Astrocyte (in vitro differentiated cells and primary cell): ENCODE measurements at regions not wholly inside any gene's neighbourhood (a gene's known extent, or its start where the extent isn't known, plus 50 kb on each side); places are given as distances from the start of the nearest gene placed in this dataset.

Experiments
- DNase-seq: peaks from one replicate; pipeline ENCODE4 v3.0.0-alpha.2; 2010; ENCODE audit warnings: low read depth
- FAIRE-seq: peaks from 2 replicates; lab custom pipeline; 2011; peaks lifted over from hg19 to GRCh38; lab: Jason Lieb, UNC
- H2AFZ ChIP-seq: 2 replicates; pipeline ENCODE4 v1.6.0; 2012; ENCODE audit warnings: low read depth, low read length, inconsistent platforms
- H3K27ac ChIP-seq: 2 replicates; pipeline ENCODE4 v1.5.1; 2011; ENCODE audit warnings: low read depth, low read length, inconsistent platforms
- H3K27me3 ChIP-seq: 2 replicates; pipeline ENCODE4 v1.6.0; 2011; ENCODE audit warnings: low read length, inconsistent platforms; ENCODE audit not compliant: insufficient read depth
- H3K36me3 ChIP-seq: 2 replicates; pipeline ENCODE4 v1.5.1; 2011; ENCODE audit warnings: low read length, inconsistent platforms; ENCODE audit not compliant: insufficient read depth
- H3K4me1 ChIP-seq: 2 replicates; pipeline ENCODE4 v1.5.1; 2011; ENCODE audit warnings: low read length, inconsistent platforms; ENCODE audit not compliant: insufficient read depth
- H3K4me2 ChIP-seq: 2 replicates; pipeline ENCODE4 v1.6.0; 2012; ENCODE audit warnings: low read length, inconsistent platforms
- H3K4me3 ChIP-seq: 2 replicates; pipeline ENCODE4 v1.5.1; 2011; ENCODE audit warnings: low read depth, mild to moderate bottlenecking, low read length, inconsistent platforms; ENCODE audit not compliant: insufficient read depth
- H3K79me2 ChIP-seq: 2 replicates; pipeline ENCODE4 v1.6.0; 2012; ENCODE audit warnings: mild to moderate bottlenecking, low read length, inconsistent platforms; ENCODE audit not compliant: insufficient read depth
- H3K9ac ChIP-seq: 2 replicates; pipeline ENCODE4 v1.6.0; 2012; ENCODE audit warnings: mild to moderate bottlenecking, low read length, inconsistent platforms
- H3K9me3 ChIP-seq: 2 replicates; pipeline ENCODE4 v1.5.1; 2012; ENCODE audit warnings: low read depth, mild to moderate bottlenecking, low read length, inconsistent platforms; ENCODE audit not compliant: insufficient read depth
- H4K20me1 ChIP-seq: 2 replicates; pipeline ENCODE4 v1.6.0; 2012; ENCODE audit warnings: low read length, inconsistent platforms; ENCODE audit not compliant: insufficient read depth
- H3K27ac Mint-ChIP-seq: one replicate; pipeline ENCODE4 v1.8.0; 2021; ENCODE audit warnings: mild to moderate bottlenecking, mixed read lengths; ENCODE audit not compliant: unreplicated experiment
- H3K27me3 Mint-ChIP-seq: one replicate; pipeline ENCODE4 v1.8.0; 2021; ENCODE audit warnings: low read depth, mixed read lengths; ENCODE audit not compliant: unreplicated experiment
- H3K36me3 Mint-ChIP-seq: one replicate; pipeline ENCODE4 v1.8.0; 2021; ENCODE audit warnings: low read depth, mixed read lengths; ENCODE audit not compliant: unreplicated experiment
- H3K4me1 Mint-ChIP-seq: one replicate; pipeline ENCODE4 v1.8.0; 2021; ENCODE audit warnings: low read depth, mixed read lengths; ENCODE audit not compliant: unreplicated experiment
- H3K4me3 Mint-ChIP-seq: one replicate; pipeline ENCODE4 v1.8.0; 2021; ENCODE audit warnings: mild to moderate bottlenecking, moderate library complexity, mixed read lengths; ENCODE audit not compliant: unreplicated experiment
- H3K9me3 Mint-ChIP-seq: one replicate; pipeline ENCODE4 v1.8.0; 2021; ENCODE audit warnings: mild to moderate bottlenecking, mixed read lengths; ENCODE audit not compliant: unreplicated experiment
- EZH2 ChIP-seq: IDR thresholded peaks from 2 replicates; pipeline ENCODE4 v1.6.1; 2012; ENCODE audit warnings: mild to moderate bottlenecking, low read length, inconsistent platforms; ENCODE audit not compliant: insufficient read depth
- TF ChIP-seq, protein P1 (sequence below): IDR thresholded peaks from 2 replicates; pipeline ENCODE4 v1.5.1; 2011; ENCODE audit warnings: low read depth, mild to moderate bottlenecking, inconsistent platforms, low read length, moderate library complexity; ENCODE audit not compliant: insufficient read depth

- Mint-ChIP-seq H3K9me3 (peaks cover 5% of the 10 kb centered on the region), H3K4me3 (no peak overlapping the region), H3K27ac (peak overlapping the region; percentile 26), H3K27me3 (no peaks in the 10 kb centered on the region), H3K4me1 (no peaks in the 10 kb centered on the region), H3K36me3 (no peaks in the 10 kb centered on the region)
- Histone ChIP-seq H2AFZ (no peak overlapping the region), H3K27me3 (no peaks in the 10 kb centered on the region), H3K9me3 (no peaks in the 10 kb centered on the region), H3K36me3 (no peaks in the 10 kb centered on the region), H3K27ac (no peak overlapping the region), H3K4me1 (no peaks in the 10 kb centered on the region), H3K4me3 (no peak overlapping the region), H3K4me2 (no peak overlapping the region), H3K9ac (no peak overlapping the region), H3K79me2 (no peaks in the 10 kb centered on the region), H4K20me1 (no peaks in the 10 kb centered on the region)
- FAIRE-seq (no peak), DNase-seq (no peak)
- TF ChIP-seq, protein P1, sequence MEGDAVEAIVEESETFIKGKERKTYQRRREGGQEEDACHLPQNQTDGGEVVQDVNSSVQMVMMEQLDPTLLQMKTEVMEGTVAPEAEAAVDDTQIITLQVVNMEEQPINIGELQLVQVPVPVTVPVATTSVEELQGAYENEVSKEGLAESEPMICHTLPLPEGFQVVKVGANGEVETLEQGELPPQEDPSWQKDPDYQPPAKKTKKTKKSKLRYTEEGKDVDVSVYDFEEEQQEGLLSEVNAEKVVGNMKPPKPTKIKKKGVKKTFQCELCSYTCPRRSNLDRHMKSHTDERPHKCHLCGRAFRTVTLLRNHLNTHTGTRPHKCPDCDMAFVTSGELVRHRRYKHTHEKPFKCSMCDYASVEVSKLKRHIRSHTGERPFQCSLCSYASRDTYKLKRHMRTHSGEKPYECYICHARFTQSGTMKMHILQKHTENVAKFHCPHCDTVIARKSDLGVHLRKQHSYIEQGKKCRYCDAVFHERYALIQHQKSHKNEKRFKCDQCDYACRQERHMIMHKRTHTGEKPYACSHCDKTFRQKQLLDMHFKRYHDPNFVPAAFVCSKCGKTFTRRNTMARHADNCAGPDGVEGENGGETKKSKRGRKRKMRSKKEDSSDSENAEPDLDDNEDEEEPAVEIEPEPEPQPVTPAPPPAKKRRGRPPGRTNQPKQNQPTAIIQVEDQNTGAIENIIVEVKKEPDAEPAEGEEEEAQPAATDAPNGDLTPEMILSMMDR = no peak
- no peak for TF ChIP-seq EZH2
Observed at GRCh38 chr10:20685462-20685861, 211.6 kb downstream of the NEBL start.

GRCh38 chr10:20683345-20683744 is 213.8 kb downstream of the NEBL start:
- no peaks in the 10 kb centered on the region for H3K27me3 ChIP-seq
- H3K36me3 Mint-ChIP-seq = no peaks in the 10 kb centered on the region
- DNase-seq (no peak), FAIRE-seq (no peak)
- H3K9ac ChIP-seq = no peak overlapping the region
- H3K27ac Mint-ChIP-seq = no peak overlapping the region
- H3K4me3 Mint-ChIP-seq = no peak overlapping the region
- no peak overlapping the region for H3K27ac ChIP-seq
- H3K36me3 ChIP-seq = no peaks in the 10 kb centered on the region
- no peaks in the 10 kb centered on the region for H3K9me3 ChIP-seq
- H3K4me1 ChIP-seq = no peaks in the 10 kb centered on the region
- no peaks in the 10 kb centered on the region for H3K79me2 ChIP-seq
- no peak overlapping the region for H2AFZ ChIP-seq
- TF ChIP-seq EZH2 = no peak
- TF ChIP-seq, protein P1 = no peak
- no peaks in the 10 kb centered on the region for H3K27me3 Mint-ChIP-seq
- H3K4me2 ChIP-seq = no peak overlapping the region
- peaks cover 3% of the 10 kb centered on the region for H3K9me3 Mint-ChIP-seq
- no peak overlapping the region for H3K4me3 ChIP-seq
- no peaks in the 10 kb centered on the region for H3K4me1 Mint-ChIP-seq
- H4K20me1 ChIP-seq = no peaks in the 10 kb centered on the region

- Mint-ChIP-seq H3K9me3 (peaks cover 3% of the 10 kb centered on the region), H3K4me1 (no peaks in the 10 kb centered on the region), H3K27ac (no peak overlapping the region), H3K4me3 (no peak overlapping the region), H3K36me3 (no peaks in the 10 kb centered on the region), H3K27me3 (no peaks in the 10 kb centered on the region)
- Histone ChIP-seq H3K27me3 (no peaks in the 10 kb centered on the region), H3K4me3 (no peak overlapping the region), H4K20me1 (no peaks in the 10 kb centered on the region), H3K79me2 (no peaks in the 10 kb centered on the region), H3K4me2 (no peak overlapping the region), H2AFZ (no peak overlapping the region), H3K36me3 (no peaks in the 10 kb centered on the region), H3K9ac (no peak overlapping the region), H3K9me3 (no peaks in the 10 kb centered on the region), H3K4me1 (no peaks in the 10 kb centered on the region), H3K27ac (no peak overlapping the region)
- no peak for DNase-seq
- TF ChIP-seq, protein P1 = no peak
- no peak for TF ChIP-seq EZH2
- no peak for FAIRE-seq
Observed at GRCh38 chr10:20682782-20683181, 214.3 kb downstream of the NEBL start.
